Gastrocnemius medialis (tissue), 4 donors: ENCODE measurements at regions not wholly inside any gene's neighbourhood (a gene's known extent, or its start where the extent isn't known, plus 50 kb on each side); places are given as distances from the start of the nearest gene placed in this dataset.

Experiments
- ATAC-seq, 2 donors: fragments of 150-250 bp; one replicate each; pipeline ENCODE4 v1.9.1; 2016
- DNase-seq, 2 donors: peaks; one replicate each; pipeline ENCODE4 v3.0.0-alpha.2; 2019
- H3K27ac ChIP-seq, 4 donors: fragments of 200-600 bp; sonication (generic); 1 replicate in 1 of 4; 2 replicates in 3 of 4; pipeline ENCODE4 v1.5.1; 2016 to 2018; ENCODE audit warnings: mild to moderate bottlenecking in 2 of 4, moderate library complexity in 1 of 4
- H3K27me3 ChIP-seq, 3 donors: fragments of 200-600 bp; sonication (generic) in 2 of 3; 1 replicate in 1 of 3; 2 replicates in 2 of 3; pipeline versions ENCODE4 v1.5.1 to v1.6.0; 2016 to 2019; ENCODE audit warnings: mild to moderate bottlenecking in 1 of 3, moderate library complexity in 1 of 3
- H3K36me3 ChIP-seq, 2 donors: fragments of 200-600 bp; sonication (generic) in 1 of 2; one replicate each; pipeline ENCODE4 v1.5.1; 2017 to 2018
- H3K4me1 ChIP-seq, 2 donors: fragments of 200-600 bp; sonication (generic) in 1 of 2; one replicate each; pipeline ENCODE4 v1.5.1; 2016 to 2017; ENCODE audit warnings: mild to moderate bottlenecking in 2 of 2
- H3K4me3 ChIP-seq, 4 donors: fragments of 200-600 bp; sonication (generic) in 3 of 4; 1 replicate in 1 of 4; 2 replicates in 3 of 4; pipeline ENCODE4 v1.5.1; 2016 to 2019; ENCODE audit warnings: mild to moderate bottlenecking in 2 of 4
- H3K9me3 ChIP-seq, 3 donors: fragments of 200-600 bp; sonication (generic) in 2 of 3; 1 replicate in 1 of 3; 2 replicates in 2 of 3; pipeline ENCODE4 v1.5.1; 2016 to 2019
- CTCF ChIP-seq, 5 experiments: fragments of 450-650 bp in 3 of 5; fragments of 200-600 bp in 2 of 5; sonication (generic) in 2 of 5; IDR thresholded peaks in 4 of 5; conservative IDR thresholded peaks in 1 of 5; 1 replicate in 4 of 5; 2 replicates in 1 of 5; pipeline ENCODE4 v1.5.1; 2016 to 2019; ENCODE audit warnings: antibody characterized with exemption in 5 of 5, mild to moderate bottlenecking in 3 of 5, moderate library complexity in 3 of 5
- POLR2A ChIP-seq, 2 donors: fragments of 450-650 bp; IDR thresholded peaks; one replicate each; pipeline ENCODE4 v1.6.1; 2017; ENCODE audit warnings: antibody characterized with exemption in 2 of 2, mild to moderate bottlenecking in 2 of 2, moderate library complexity in 2 of 2
- in situ Hi-C, 4 donors: fragments of 200-750 bp; cut with MboI; loops; one replicate each; pipeline versions ENCODE4 v1.15.0 to v1.8.0; 2017; ENCODE audit warnings: low sequenced_read_pairs in 4 of 4
- intact Hi-C: fragments of 100-400 bp; cut with DNase I; formaldehyde crosslinking; loops from one replicate; pipeline ENCODE4 v1.15.1; 2023; ENCODE audit warnings: low total_unique reads

- TF ChIP-seq POLR2A (IDR thresholded peaks at IDR 0.05) (no peak), CTCF (IDR thresholded peaks at IDR 0.05 in 4 of 5, conservative IDR thresholded peaks at IDR 0.05 in 1 of 5) (no peak)
- Histone ChIP-seq H3K4me3 (no peak overlapping the region), H3K27ac (no peak overlapping the region), H3K36me3 (no peaks in the 10 kb centered on the region), H3K4me1 (no peaks in the 10 kb centered on the region), H3K27me3 (no peaks in the 10 kb centered on the region), H3K9me3 (no peaks in the 10 kb centered on the region)
- no peak for DNase-seq
- intact Hi-C loops = no loop called here
- no peak for ATAC-seq
- in situ Hi-C loops = no loop called here
Observed at GRCh38 chr9:88809355-88810161, 181.7 kb upstream of the S1PR3 start.

- Histone ChIP-seq H3K4me1 (no peaks in the 10 kb centered on the region), H3K27ac (no peak overlapping the region), H3K9me3 (no peaks in the 10 kb centered on the region), H3K4me3 (no peak overlapping the region), H3K36me3 (no peaks in the 10 kb centered on the region), H3K27me3 (no peaks in the 10 kb centered on the region)
- in situ Hi-C loops (no loop called here), intact Hi-C loops (no loop called here)
- no peak for TF ChIP-seq CTCF (IDR thresholded peaks at IDR 0.05 in 4 of 5, conservative IDR thresholded peaks at IDR 0.05 in 1 of 5)
- no peak for TF ChIP-seq POLR2A (IDR thresholded peaks at IDR 0.05)
- DNase-seq (no peak), ATAC-seq (no peak)
Observed at GRCh38 chr9:88810826-88811225, 180.4 kb upstream of the S1PR3 start.

GRCh38 chr9:88811511-88811910 lies 179.8 kb upstream of the S1PR3 start:
- Histone ChIP-seq H3K4me1 (no peaks in the 10 kb centered on the region), H3K27me3 (no peaks in the 10 kb centered on the region), H3K36me3 (no peaks in the 10 kb centered on the region), H3K27ac (no peak overlapping the region), H3K4me3 (no peak overlapping the region), H3K9me3 (no peaks in the 10 kb centered on the region)
- in situ Hi-C loops (no loop called here), intact Hi-C loops (no loop called here)
- no peak for DNase-seq
- ATAC-seq = no peak
- TF ChIP-seq CTCF (IDR thresholded peaks at IDR 0.05 in 4 of 5, conservative IDR thresholded peaks at IDR 0.05 in 1 of 5) (no peak), POLR2A (IDR thresholded peaks at IDR 0.05) (no peak)

- H3K9me3 ChIP-seq = no peaks in the 10 kb centered on the region
- no peaks in the 10 kb centered on the region for H3K36me3 ChIP-seq
- in situ Hi-C loops = no loop called here
- no peaks in the 10 kb centered on the region for H3K27me3 ChIP-seq
- TF ChIP-seq POLR2A (IDR thresholded peaks at IDR 0.05) (no peak), CTCF (IDR thresholded peaks at IDR 0.05 in 4 of 5, conservative IDR thresholded peaks at IDR 0.05 in 1 of 5) (no peak)
- no peak for ATAC-seq
- no peak overlapping the region for H3K4me3 ChIP-seq
- intact Hi-C loops = no loop called here
- no peak overlapping the region for H3K27ac ChIP-seq
- no peaks in the 10 kb centered on the region for H3K4me1 ChIP-seq
- no peak for DNase-seq
Observed at GRCh38 chr9:88812938-88813637, 178.2 kb upstream of the S1PR3 start.
